ENCODE measurements at regions not wholly inside any gene's neighbourhood (a gene's known extent, or its start where the extent isn't known, plus 50 kb on each side); places are given as distances from the start of the nearest gene placed in this dataset.

GRCh38 chr18:41703744-41704530 is 251.1 kb upstream of the PIK3C3 start:
- TF ChIP-seq CTCF (IDR thresholded peaks at IDR 0.05; ENCODE audit: insufficient read depth, low read depth, low read length) (no peak), EZH2 (IDR thresholded peaks at IDR 0.05; ENCODE audit: insufficient read depth, low read length) (no peak)
